HepG2 (cell line): ENCODE measurements at regions not wholly inside any gene's neighbourhood (a gene's known extent, or its start where the extent isn't known, plus 50 kb on each side); places are given as distances from the start of the nearest gene placed in this dataset.
A peak's percentile ranks its signal among the peaks of the same experiment; 100 is the strongest.

Experiments
- ATAC-seq: fragments of 200-7000 bp; cut with Tn5 transposase; 3 replicates; pipeline ENCODE4 v1.9.1; 2020; ENCODE audit warnings: mild to moderate bottlenecking, moderate library complexity
- BruUV-seq: library from RNA; stranded (reverse); fragments of 400-500 nt; replicated peaks from 2 replicates; lab custom pipeline; 2021; lab: Mats Ljungman, UMichigan
- CTCF ChIA-PET: fragments of 300-600 bp; formaldehyde crosslinking; extraction: SDS; loops from one replicate; lab custom pipeline; 2021; ENCODE audit warnings: low total read pairs, inconsistent platforms, low intra/inter-chr PET ratio; lab: Yijun Ruan, JAX
- POLR2A ChIA-PET: fragments of 350-600 bp; sonication (Branson Sonifier 250); formaldehyde crosslinking; loops from one replicate; lab custom pipeline; 2020; ENCODE audit warnings: antibody characterized with exemption, inconsistent platforms; lab: Yijun Ruan, JAX
- DNase-seq: peaks from one replicate; pipeline ENCODE4 v3.0.0-alpha.2; 2015; ENCODE audit warnings: low spot score
- FAIRE-seq: peaks from 3 replicates; lab custom pipeline; 2011; peaks lifted over from hg19 to GRCh38; lab: Jason Lieb, UNC
- H2AFZ ChIP-seq: one replicate; pipeline ENCODE4 v1.6.1; 2011; ENCODE audit warnings: low read length, inconsistent platforms
- H3K27ac ChIP-seq: fragments of 300-600 bp; 3 replicates; pipeline ENCODE4 v1.8.0; 2011; ENCODE audit warnings: mixed run types, mild to moderate bottlenecking, mixed read lengths, low read length, inconsistent platforms; ENCODE audit not compliant: insufficient read depth; ENCODE audit errors: extremely low read length
- H3K27me3 ChIP-seq, 2 experiments: fragments of 200-600 bp in 1 of 2; 2 replicates in 1 of 2; 3 replicates in 1 of 2; pipeline versions ENCODE4 v1.6.0 to v1.8.0; 2011; ENCODE audit warnings: low read length in 2 of 2, mild to moderate bottlenecking in 2 of 2, moderate library complexity in 2 of 2, inconsistent platforms in 1 of 2; ENCODE audit not compliant: insufficient read depth in 2 of 2, control insufficient read depth in 1 of 2
- H3K36me3 ChIP-seq, 2 experiments: fragments of 200-600 bp in 1 of 2; replicated peaks in 1 of 2; 2 replicates in 1 of 2; 3 replicates in 1 of 2; pipeline versions ENCODE4 v1.5.1 to v1.8.0; 2011; ENCODE audit warnings: low read length in 2 of 2, inconsistent platforms in 1 of 2; ENCODE audit not compliant: insufficient read depth in 2 of 2, control insufficient read depth in 1 of 2
- H3K4me1 ChIP-seq: 2 replicates; pipeline ENCODE4 v1.5.1; 2012; ENCODE audit warnings: low read length, inconsistent platforms; ENCODE audit not compliant: insufficient read depth
- H3K4me2 ChIP-seq: 2 replicates; pipeline ENCODE4 v1.6.0; 2011; ENCODE audit warnings: low read depth, low read length, inconsistent platforms
- H3K4me3 ChIP-seq, 3 experiments: fragments of 200-600 bp in 1 of 3; sonication (generic), shearing (Covaris generic) in 1 of 3; replicated peaks in 1 of 3; 2 replicates each; pipeline ENCODE4 v1.5.1; 2011 to 2016; ENCODE audit warnings: low read length in 3 of 3, inconsistent platforms in 2 of 3, low read depth in 2 of 3, mild to moderate bottlenecking in 2 of 3, control low read depth in 1 of 3, mixed read lengths in 1 of 3; ENCODE audit not compliant: insufficient read depth in 1 of 3
- H3K79me2 ChIP-seq: one replicate; pipeline ENCODE4 v1.6.1; 2011; ENCODE audit warnings: low read length, inconsistent platforms; ENCODE audit not compliant: insufficient read depth
- H3K9ac ChIP-seq: 2 replicates; pipeline ENCODE4 v1.6.0; 2011; ENCODE audit warnings: mild to moderate bottlenecking, low read depth, low read length, inconsistent platforms; ENCODE audit not compliant: insufficient read depth
- H3K9me3 ChIP-seq: 2 replicates; pipeline ENCODE4 v1.5.1; 2012; ENCODE audit warnings: mild to moderate bottlenecking, low read length
- H4K20me1 ChIP-seq: 2 replicates; pipeline ENCODE4 v1.6.0; 2011; ENCODE audit warnings: inconsistent platforms, mild to moderate bottlenecking, low read length, moderate library complexity; ENCODE audit not compliant: insufficient read depth
- AGO1 ChIP-seq: fragments of 200-400 bp; formaldehyde crosslinking; IDR thresholded peaks from 2 replicates; pipeline ENCODE4 v1.6.1; 2017; ENCODE audit warnings: mild to moderate bottlenecking, low read depth, low read length, moderate library complexity; ENCODE audit not compliant: poor library complexity, severe bottlenecking
- ATAD3A ChIP-seq: sonication (generic); formaldehyde crosslinking; IDR thresholded peaks from 2 replicates; pipeline ENCODE4 v1.4.0; 2020; ENCODE audit warnings: missing genetic modification reagents
- ATRX ChIP-seq: sonication (generic); formaldehyde crosslinking; IDR thresholded peaks from 2 replicates; pipeline ENCODE4 v1.4.0; 2020; ENCODE audit warnings: missing genetic modification reagents, borderline replicate concordance
- FLYWCH1 ChIP-seq: sonication (generic); formaldehyde crosslinking; IDR thresholded peaks from 2 replicates; pipeline ENCODE4 v1.8.1; 2023; ENCODE audit warnings: mild to moderate bottlenecking, missing genetic modification reagents
- NR2F1 ChIP-seq, 2 experiments: fragments of 450-650 bp in 1 of 2; formaldehyde crosslinking in 1 of 2; IDR thresholded peaks; 2 replicates each; pipeline versions ENCODE4 v1.5.0 to v1.6.1; 2016 to 2020; ENCODE audit warnings: mild to moderate bottlenecking in 1 of 2, missing compliant biosample characterization in 1 of 2, missing genetic modification reagents in 1 of 2, moderate library complexity in 1 of 2
- PRPF4 ChIP-seq: fragments of 200-400 bp; formaldehyde crosslinking; IDR thresholded peaks from 2 replicates; pipeline ENCODE4 v1.6.1; 2016; ENCODE audit warnings: low read length, low read depth; ENCODE audit not compliant: poor library complexity, severe bottlenecking
- SMARCC2 ChIP-seq: fragments of 450-650 bp; IDR thresholded peaks from 2 replicates; pipeline ENCODE4 v1.6.1; 2017; ENCODE audit warnings: antibody characterized with exemption, mild to moderate bottlenecking
- SP2 ChIP-seq: sonication (generic); formaldehyde crosslinking; IDR thresholded peaks from 2 replicates; pipeline ENCODE4 v1.5.1; 2020; ENCODE audit warnings: mild to moderate bottlenecking, missing genetic modification reagents
- SUZ12 ChIP-seq: fragments of 150-350 bp; IDR thresholded peaks from 2 replicates; pipeline ENCODE4 v1.6.1; 2014; ENCODE audit warnings: low read depth, low read length
- TP53 ChIP-seq: sonication (generic); formaldehyde crosslinking; conservative IDR thresholded peaks from 2 replicates; pipeline ENCODE4 v1.4.0; 2020; ENCODE audit warnings: missing genetic modification reagents
- ZBTB1 ChIP-seq: sonication (generic); formaldehyde crosslinking; IDR thresholded peaks from 2 replicates; pipeline ENCODE4 v1.4.0; 2020; ENCODE audit warnings: missing genetic modification reagents, borderline replicate concordance
- ZNF496 ChIP-seq: sonication (generic); formaldehyde crosslinking; IDR thresholded peaks from 2 replicates; pipeline ENCODE4 v1.8.1; 2023; ENCODE audit warnings: mild to moderate bottlenecking, moderate library complexity, missing genetic modification reagents; ENCODE audit not compliant: insufficient replicate concordance
- ZNF564 ChIP-seq: sonication (generic); formaldehyde crosslinking; IDR thresholded peaks from 2 replicates; pipeline ENCODE4 v1.8.1; 2023; ENCODE audit warnings: mild to moderate bottlenecking, missing genetic modification reagents
- ZNF772 ChIP-seq: sonication (generic); formaldehyde crosslinking; IDR thresholded peaks from 2 replicates; pipeline ENCODE4 v1.5.0; 2020; ENCODE audit warnings: mild to moderate bottlenecking, missing genetic modification reagents
- ZNF780A ChIP-seq: sonication (generic); formaldehyde crosslinking; IDR thresholded peaks from 2 replicates; pipeline ENCODE4 v1.8.0; 2022; ENCODE audit warnings: mild to moderate bottlenecking, missing genetic modification reagents, moderate library complexity
- WGBS: methylation state at CpG from one replicate; pipeline ENCODE4 v1.1.6; 2017; ENCODE audit warnings: low lambda C conversion rate; 5-methylcytosine and 5-hydroxymethylcytosine counted together
- in situ Hi-C: cut with HindIII; loops from 2 replicates; pipeline ENCODE4 v1.10.0; 2017; ENCODE audit warnings: low pct_unique_long_range_greater_than_20kb; ENCODE audit not compliant: extremely low pct_ligation_motif_present
- intact Hi-C: fragments of 100-400 bp; cut with micrococcal nuclease; formaldehyde crosslinking; loops from one replicate; pipeline ENCODE4 v1.10.0; 2022; ENCODE audit not compliant: unreplicated experiment
- TF ChIP-seq, protein P1 (sequence below): IDR thresholded peaks from 2 replicates; pipeline ENCODE4 v1.6.1; 2012; ENCODE audit warnings: low read length, improper control_type of control experiment
- TF ChIP-seq, protein P2 (sequence below): IDR thresholded peaks from 2 replicates; pipeline ENCODE4 v1.6.1; 2016; ENCODE audit warnings: low read depth

DNA sequence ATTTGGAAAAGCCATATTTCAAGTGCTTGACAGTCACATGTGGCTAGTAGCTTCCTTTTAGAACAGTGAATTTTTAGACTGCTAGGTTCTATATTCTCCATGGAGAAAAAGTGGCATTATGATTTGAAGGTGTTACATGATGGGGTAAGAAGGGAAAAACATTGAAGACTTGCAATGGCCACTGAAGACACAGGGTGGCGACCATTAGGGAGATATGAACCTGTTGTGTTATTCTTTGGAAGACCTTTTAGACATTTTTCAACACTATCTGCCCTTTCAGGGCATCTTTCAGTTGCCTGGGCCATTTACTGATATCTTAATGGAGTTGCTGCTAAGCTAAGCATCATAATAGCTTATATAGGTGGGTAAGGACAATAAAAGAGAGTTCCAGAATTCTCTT is 1387.2 kb downstream of the SUCLG1 start:
- Histone ChIP-seq H3K27ac (peak overlapping the region; percentile 26), H3K9me3 (peaks cover 57% of the 10 kb centered on the region), H3K27me3 (no peaks in the 10 kb centered on the region), H3K4me2 (no peak overlapping the region), H3K36me3 (no peaks in the 10 kb centered on the region), H3K4me3 (no peak overlapping the region), H3K4me1 (peaks cover 56% of the 10 kb centered on the region), H3K9ac (no peak overlapping the region), H4K20me1 (no peaks in the 10 kb centered on the region), H2AFZ (no peak overlapping the region), H3K79me2 (no peaks in the 10 kb centered on the region)
- DNase-seq (no peak), ATAC-seq (no peak), FAIRE-seq (no peak)
- CTCF ChIA-PET = no interaction called here
- TF ChIP-seq ATRX (CRISPR knock-in tag) = no peak
- TF ChIP-seq ZNF780A (CRISPR knock-in tag) = no peak
- no peak for TF ChIP-seq SMARCC2
- no peak for TF ChIP-seq ZBTB1
- no peak for TF ChIP-seq TP53 (CRISPR knock-in tag)
- no peak for TF ChIP-seq ZNF496 (CRISPR knock-in tag)
- no peak for TF ChIP-seq NR2F1 (CRISPR knock-in tag; IDR thresholded peaks at IDR 0.05)
- TF ChIP-seq ZNF564 = no peak
- TF ChIP-seq SP2 (CRISPR knock-in tag) = no peak
- TF ChIP-seq AGO1 = no peak
- TF ChIP-seq, protein P1, sequence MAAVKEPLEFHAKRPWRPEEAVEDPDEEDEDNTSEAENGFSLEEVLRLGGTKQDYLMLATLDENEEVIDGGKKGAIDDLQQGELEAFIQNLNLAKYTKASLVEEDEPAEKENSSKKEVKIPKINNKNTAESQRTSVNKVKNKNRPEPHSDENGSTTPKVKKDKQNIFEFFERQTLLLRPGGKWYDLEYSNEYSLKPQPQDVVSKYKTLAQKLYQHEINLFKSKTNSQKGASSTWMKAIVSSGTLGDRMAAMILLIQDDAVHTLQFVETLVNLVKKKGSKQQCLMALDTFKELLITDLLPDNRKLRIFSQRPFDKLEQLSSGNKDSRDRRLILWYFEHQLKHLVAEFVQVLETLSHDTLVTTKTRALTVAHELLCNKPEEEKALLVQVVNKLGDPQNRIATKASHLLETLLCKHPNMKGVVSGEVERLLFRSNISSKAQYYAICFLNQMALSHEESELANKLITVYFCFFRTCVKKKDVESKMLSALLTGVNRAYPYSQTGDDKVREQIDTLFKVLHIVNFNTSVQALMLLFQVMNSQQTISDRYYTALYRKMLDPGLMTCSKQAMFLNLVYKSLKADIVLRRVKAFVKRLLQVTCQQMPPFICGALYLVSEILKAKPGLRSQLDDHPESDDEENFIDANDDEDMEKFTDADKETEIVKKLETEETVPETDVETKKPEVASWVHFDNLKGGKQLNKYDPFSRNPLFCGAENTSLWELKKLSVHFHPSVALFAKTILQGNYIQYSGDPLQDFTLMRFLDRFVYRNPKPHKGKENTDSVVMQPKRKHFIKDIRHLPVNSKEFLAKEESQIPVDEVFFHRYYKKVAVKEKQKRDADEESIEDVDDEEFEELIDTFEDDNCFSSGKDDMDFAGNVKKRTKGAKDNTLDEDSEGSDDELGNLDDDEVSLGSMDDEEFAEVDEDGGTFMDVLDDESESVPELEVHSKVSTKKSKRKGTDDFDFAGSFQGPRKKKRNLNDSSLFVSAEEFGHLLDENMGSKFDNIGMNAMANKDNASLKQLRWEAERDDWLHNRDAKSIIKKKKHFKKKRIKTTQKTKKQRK = no peak
- TF ChIP-seq, protein P2, sequence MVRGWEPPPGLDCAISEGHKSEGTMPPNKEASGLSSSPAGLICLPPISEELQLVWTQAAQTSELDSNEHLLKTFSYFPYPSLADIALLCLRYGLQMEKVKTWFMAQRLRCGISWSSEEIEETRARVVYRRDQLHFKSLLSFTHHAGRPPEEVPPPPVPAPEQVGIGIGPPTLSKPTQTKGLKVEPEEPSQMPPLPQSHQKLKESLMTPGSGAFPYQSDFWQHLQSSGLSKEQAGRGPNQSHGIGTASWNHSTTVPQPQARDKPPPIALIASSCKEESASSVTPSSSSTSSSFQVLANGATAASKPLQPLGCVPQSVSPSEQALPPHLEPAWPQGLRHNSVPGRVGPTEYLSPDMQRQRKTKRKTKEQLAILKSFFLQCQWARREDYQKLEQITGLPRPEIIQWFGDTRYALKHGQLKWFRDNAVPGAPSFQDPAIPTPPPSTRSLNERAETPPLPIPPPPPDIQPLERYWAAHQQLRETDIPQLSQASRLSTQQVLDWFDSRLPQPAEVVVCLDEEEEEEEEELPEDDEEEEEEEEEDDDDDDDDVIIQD (CRISPR knock-in tag) = no peak
- TF ChIP-seq ZNF772 (CRISPR knock-in tag) = no peak
- TF ChIP-seq SUZ12 = no peak
- no peak for TF ChIP-seq PRPF4
- no peak for TF ChIP-seq ATAD3A
- no peak for TF ChIP-seq FLYWCH1 (CRISPR knock-in tag)
- BruUV-seq = no TSS peak
- POLR2A ChIA-PET = interaction anchor here (1.3 kb wide), 1 partner anchor 1222 kb away, joined by 3 read pairs; no protein-coding TSS in a partner anchor
- WGBS = 42% methylated on average over 1 of the region's 1 CpG
- intact Hi-C loops (loop anchor here (5.0 kb wide), 1 partner anchor 125 kb away; no protein-coding TSS in a partner anchor), in situ Hi-C loops (no loop called here)
